Testis (tissue), 2 donors: ENCODE measurements at regions not wholly inside any gene's neighbourhood (a gene's known extent, or its start where the extent isn't known, plus 50 kb on each side); places are given as distances from the start of the nearest gene placed in this dataset.
A peak's percentile ranks its signal among the peaks of the same experiment; 100 is the strongest.

Source experiments
- DNase-seq: peaks from one replicate; pipeline ENCODE4 v3.0.0-alpha.2; 2019
- H3K27ac ChIP-seq, 2 donors: fragments of 200-600 bp; sonication (generic); one replicate each; pipeline ENCODE4 v1.5.1; 2019
- H3K27me3 ChIP-seq: fragments of 200-600 bp; sonication (generic); one replicate; pipeline ENCODE4 v1.5.1; 2019
- H3K36me3 ChIP-seq: fragments of 200-600 bp; sonication (generic); one replicate; pipeline ENCODE4 v1.5.1; 2017; ENCODE audit warnings: low read depth; ENCODE audit errors: missing control alignments
- H3K4me1 ChIP-seq: fragments of 200-600 bp; sonication (generic); one replicate; pipeline ENCODE4 v1.5.1; 2019
- H3K4me3 ChIP-seq, 2 donors: fragments of 200-600 bp; sonication (generic); one replicate each; pipeline ENCODE4 v1.5.1; 2017 to 2019
- H3K9me3 ChIP-seq: fragments of 200-600 bp; sonication (generic); one replicate; pipeline ENCODE4 v1.5.1; 2017
- POLR2A ChIP-seq: fragments of 450-650 bp; IDR thresholded peaks from one replicate; pipeline ENCODE4 v1.6.1; 2017; ENCODE audit warnings: antibody characterized with exemption, mild to moderate bottlenecking, moderate library complexity
- WGBS, 2 donors: methylation state at CpG; one replicate each; pipeline ENCODE4 v1.1.5; 2018; 5-methylcytosine and 5-hydroxymethylcytosine counted together
- intact Hi-C: fragments of 100-400 bp; cut with DNase I; formaldehyde crosslinking; loops from one replicate; pipeline ENCODE4 v1.15.1; 2023; ENCODE audit warnings: low total_unique reads
- TF ChIP-seq, protein P1 (sequence below), 3 experiments: fragments of 450-650 bp in 2 of 3; fragments of 200-600 bp in 1 of 3; sonication (generic) in 1 of 3; IDR thresholded peaks; one replicate each; pipeline ENCODE4 v1.5.1; 2016 to 2019; ENCODE audit warnings: antibody characterized with exemption in 3 of 3, mild to moderate bottlenecking in 2 of 3, moderate library complexity in 1 of 3

DNA sequence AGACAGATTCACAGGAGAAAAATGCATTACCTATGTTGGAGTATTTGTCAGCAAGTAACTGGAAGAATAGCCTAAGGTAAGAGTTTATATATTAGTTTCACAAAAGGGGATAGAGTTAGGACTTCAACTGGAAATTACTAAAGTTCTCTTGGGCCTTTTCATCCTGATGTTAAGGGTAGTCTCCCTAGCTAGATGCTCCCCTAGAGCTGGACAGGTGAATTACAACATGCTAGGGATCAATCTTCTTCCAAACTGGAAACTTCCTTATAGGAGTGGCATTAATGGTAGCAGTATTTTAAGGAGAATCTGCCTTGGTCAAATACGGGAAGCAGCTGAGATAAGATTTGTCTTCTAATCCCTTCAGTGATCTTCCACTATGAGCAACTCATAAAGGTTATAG lies 632.8 kb upstream of the RAG2 start:
- TF ChIP-seq, protein P1, sequence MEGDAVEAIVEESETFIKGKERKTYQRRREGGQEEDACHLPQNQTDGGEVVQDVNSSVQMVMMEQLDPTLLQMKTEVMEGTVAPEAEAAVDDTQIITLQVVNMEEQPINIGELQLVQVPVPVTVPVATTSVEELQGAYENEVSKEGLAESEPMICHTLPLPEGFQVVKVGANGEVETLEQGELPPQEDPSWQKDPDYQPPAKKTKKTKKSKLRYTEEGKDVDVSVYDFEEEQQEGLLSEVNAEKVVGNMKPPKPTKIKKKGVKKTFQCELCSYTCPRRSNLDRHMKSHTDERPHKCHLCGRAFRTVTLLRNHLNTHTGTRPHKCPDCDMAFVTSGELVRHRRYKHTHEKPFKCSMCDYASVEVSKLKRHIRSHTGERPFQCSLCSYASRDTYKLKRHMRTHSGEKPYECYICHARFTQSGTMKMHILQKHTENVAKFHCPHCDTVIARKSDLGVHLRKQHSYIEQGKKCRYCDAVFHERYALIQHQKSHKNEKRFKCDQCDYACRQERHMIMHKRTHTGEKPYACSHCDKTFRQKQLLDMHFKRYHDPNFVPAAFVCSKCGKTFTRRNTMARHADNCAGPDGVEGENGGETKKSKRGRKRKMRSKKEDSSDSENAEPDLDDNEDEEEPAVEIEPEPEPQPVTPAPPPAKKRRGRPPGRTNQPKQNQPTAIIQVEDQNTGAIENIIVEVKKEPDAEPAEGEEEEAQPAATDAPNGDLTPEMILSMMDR (IDR thresholded peaks at IDR 0.05), result no peak
- no peak for TF ChIP-seq POLR2A
- 62 to 75% methylated on average over 1 of the region's 1 CpG for whole genome bisulfite sequencing, 2 donors
- H3K9me3 ChIP-seq, result no peaks in the 10 kb centered on the region

DNA sequence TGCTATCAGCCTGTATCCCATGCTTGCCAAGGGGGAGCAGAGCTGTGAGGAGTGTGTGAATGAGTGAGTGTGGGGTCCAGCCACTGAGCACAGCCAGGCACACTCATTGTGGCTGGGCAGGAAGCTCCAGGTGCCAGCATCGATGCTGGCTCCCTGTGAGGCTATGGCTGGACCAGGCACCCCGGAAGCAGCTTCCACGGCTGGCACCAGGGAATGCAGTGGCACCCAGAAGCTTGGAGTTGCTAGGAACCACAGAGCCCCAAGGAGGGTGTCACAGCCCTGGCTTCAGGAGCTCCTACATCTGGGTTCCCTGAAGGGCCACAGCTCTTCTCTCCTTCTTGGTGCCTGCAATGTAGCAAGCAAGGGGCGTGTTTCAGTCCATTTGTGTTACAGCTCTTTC lies 625.9 kb upstream of the RAG2 start:
- intact Hi-C loops, result no loop called here
- H3K27me3 ChIP-seq, result no peaks in the 10 kb centered on the region
- H3K36me3 ChIP-seq, result no peaks in the 10 kb centered on the region
- TF ChIP-seq, protein P1 (IDR thresholded peaks at IDR 0.05), result no peak
- TF ChIP-seq POLR2A, result no peak
- WGBS, 2 donors, result 90 to 95% methylated on average over 2 to 4 of the region's 4 CpGs
- no peak overlapping the region for H3K4me3 ChIP-seq
- no peak for DNase-seq
- H3K4me1 ChIP-seq, result no peaks in the 10 kb centered on the region
- no peaks in the 10 kb centered on the region for H3K9me3 ChIP-seq
- no peak overlapping the region for H3K27ac ChIP-seq

More for the DNA sequence above, 632.8 kb upstream of the RAG2 start:
- Histone ChIP-seq H3K4me3 (no peak overlapping the region), H3K36me3 (no peaks in the 10 kb centered on the region), H3K4me1 (no peaks in the 10 kb centered on the region), H3K27me3 (no peaks in the 10 kb centered on the region), H3K27ac (no peak overlapping the region)
- DNase-seq, result no peak
- intact Hi-C loops, result no loop called here

DNA sequence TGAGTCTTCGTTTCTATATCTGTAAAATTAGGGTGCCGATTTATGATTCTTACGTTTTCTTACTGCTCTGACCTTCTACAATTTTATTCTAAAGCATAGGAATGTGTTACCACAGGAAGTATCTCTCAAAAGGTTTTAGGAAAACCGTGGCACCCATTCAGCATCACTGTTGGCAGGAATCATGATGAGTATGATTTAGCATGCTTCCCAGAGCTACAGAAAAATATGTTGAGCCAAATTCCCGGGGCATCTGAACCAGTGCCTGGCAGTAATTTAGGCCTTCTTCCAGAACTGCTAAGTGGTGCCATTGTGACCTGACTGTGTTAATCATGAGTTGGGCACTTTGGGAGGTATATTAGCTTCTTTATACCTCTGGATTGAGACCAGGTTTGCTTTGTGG lies 605.0 kb upstream of the RAG2 start:
- peak overlapping the region in 1 of 2 donors; percentile 9 for H3K4me3 ChIP-seq
- H3K4me1 ChIP-seq, result no peaks in the 10 kb centered on the region
- 55 to 64% methylated on average over 5 of the region's 5 CpGs for WGBS, 2 donors
- intact Hi-C loops, result no loop called here
- DNase-seq, result no peak
- no peaks in the 10 kb centered on the region for H3K9me3 ChIP-seq
- H3K27ac ChIP-seq, result no peak overlapping the region
- no peaks in the 10 kb centered on the region for H3K27me3 ChIP-seq
- TF ChIP-seq POLR2A, result no peak
- TF ChIP-seq, protein P1 (IDR thresholded peaks at IDR 0.05), result no peak
- no peaks in the 10 kb centered on the region for H3K36me3 ChIP-seq

DNA sequence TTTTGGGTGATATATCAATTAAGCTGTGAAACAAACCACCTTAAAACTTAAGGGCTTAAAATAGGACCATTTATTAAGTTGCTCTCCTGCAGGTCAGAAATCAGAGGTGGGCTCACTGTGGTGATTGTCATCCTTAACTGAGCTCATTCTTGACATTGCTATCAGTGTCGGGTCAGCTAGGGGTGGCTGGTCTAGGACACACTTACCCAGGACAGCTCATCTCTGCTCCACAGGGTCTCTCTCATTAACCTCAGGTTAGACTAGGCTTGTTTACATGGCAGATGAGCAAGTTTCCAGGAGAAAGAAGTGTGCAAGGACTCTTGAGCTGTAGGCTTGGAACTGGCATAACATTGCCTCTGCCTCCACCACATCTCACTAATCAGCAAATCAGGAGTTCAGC lies 601.0 kb upstream of the RAG2 start:
- H3K36me3 ChIP-seq, result no peaks in the 10 kb centered on the region
- no peaks in the 10 kb centered on the region for H3K9me3 ChIP-seq
- DNase-seq, result no peak
- no peaks in the 10 kb centered on the region for H3K27me3 ChIP-seq
- H3K27ac ChIP-seq, result no peak overlapping the region
- WGBS, 2 donors, result 57 to 96% methylated on average over 1 of the region's 1 CpG
- H3K4me1 ChIP-seq, result no peaks in the 10 kb centered on the region
- no peak for TF ChIP-seq POLR2A
- TF ChIP-seq, protein P1 (IDR thresholded peaks at IDR 0.05), result no peak
- H3K4me3 ChIP-seq, result no peak overlapping the region
- intact Hi-C loops, result no loop called here

DNA sequence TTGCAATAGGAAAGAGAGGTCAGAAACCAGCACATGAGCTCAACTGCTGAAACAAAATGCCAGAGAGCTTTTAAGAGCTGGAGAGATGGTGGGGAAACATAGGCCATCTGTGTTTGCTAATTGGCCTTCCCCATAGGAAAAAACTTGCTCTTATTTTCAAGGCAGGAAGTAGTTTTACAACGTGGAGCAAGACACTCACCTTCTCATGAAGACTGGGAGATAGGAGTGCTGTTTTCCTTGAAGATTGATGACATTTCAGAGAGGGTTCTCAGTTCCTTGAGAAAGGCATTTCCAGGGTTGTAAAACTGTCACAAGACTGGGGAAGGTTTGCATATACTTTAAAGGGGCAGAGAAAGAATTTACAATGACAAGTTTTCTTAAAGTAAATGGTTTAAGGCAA lies 586.3 kb upstream of the RAG2 start:
- Histone ChIP-seq H3K9me3 (no peaks in the 10 kb centered on the region), H3K27me3 (no peaks in the 10 kb centered on the region), H3K36me3 (no peaks in the 10 kb centered on the region), H3K27ac (no peak overlapping the region), H3K4me1 (no peaks in the 10 kb centered on the region), H3K4me3 (no peak overlapping the region)
- no peak for TF ChIP-seq POLR2A
- TF ChIP-seq, protein P1 (IDR thresholded peaks at IDR 0.05), result no peak
- DNase-seq, result no peak
- 19 to 20% methylated on average over 1 of the region's 1 CpG for WGBS, 2 donors
- intact Hi-C loops, result no loop called here
